KMS-11 (cell line): ENCODE measurements at regions not wholly inside any gene's neighbourhood (a gene's known extent, or its start where the extent isn't known, plus 50 kb on each side); places are given as distances from the start of the nearest gene placed in this dataset.

Experiments
- H2AFZ ChIP-seq: fragments of 200-600 bp; sonication (generic); 2 replicates; pipeline ENCODE4 v1.6.1; 2016; ENCODE audit warnings: antibody characterized with exemption, mixed run types, low read depth
- H3K27ac ChIP-seq: fragments of 200-600 bp; sonication (generic); 2 replicates; pipeline ENCODE4 v1.6.1; 2016; ENCODE audit warnings: mild to moderate bottlenecking, mixed run types
- H3K27me3 ChIP-seq: fragments of 200-600 bp; sonication (generic); 2 replicates; pipeline ENCODE4 v1.6.1; 2017; ENCODE audit warnings: mild to moderate bottlenecking, low read depth, mixed run types, moderate library complexity; ENCODE audit not compliant: insufficient read depth
- H3K36me3 ChIP-seq: fragments of 200-600 bp; sonication (generic); 2 replicates; pipeline ENCODE4 v1.6.1; 2017; ENCODE audit warnings: mild to moderate bottlenecking, mixed run types; ENCODE audit not compliant: insufficient read depth
- H3K4me1 ChIP-seq: fragments of 200-600 bp; sonication (generic); 2 replicates; pipeline ENCODE4 v1.6.1; 2016; ENCODE audit warnings: mild to moderate bottlenecking, low read depth, mixed run types; ENCODE audit not compliant: poor library complexity, severe bottlenecking
- H3K4me2 ChIP-seq: fragments of 200-600 bp; sonication (generic); 2 replicates; pipeline ENCODE4 v1.7.0; 2016; ENCODE audit warnings: mild to moderate bottlenecking, mixed run types
- H3K4me3 ChIP-seq: fragments of 200-600 bp; sonication (generic); IDR thresholded peaks from 2 replicates; pipeline ENCODE4 v1.6.1; 2017; ENCODE audit warnings: low read depth, low read length, mixed read lengths; ENCODE audit not compliant: insufficient read depth
- H3K79me2 ChIP-seq: fragments of 200-600 bp; sonication (generic); 2 replicates; pipeline ENCODE4 v1.6.1; 2016; ENCODE audit warnings: low read depth, mixed run types; ENCODE audit not compliant: insufficient read depth
- H3K9ac ChIP-seq: fragments of 200-600 bp; sonication (generic); 2 replicates; pipeline ENCODE4 v1.6.1; 2016; ENCODE audit warnings: mild to moderate bottlenecking, mixed run types
- H4K20me1 ChIP-seq: fragments of 200-600 bp; sonication (generic); 2 replicates; pipeline ENCODE4 v1.6.1; 2016; ENCODE audit warnings: mild to moderate bottlenecking, mixed run types; ENCODE audit not compliant: insufficient read depth
- CTCF ChIP-seq: fragments of 200-600 bp; sonication (generic); conservative IDR thresholded peaks from 2 replicates; pipeline ENCODE4 v1.6.1; 2017; ENCODE audit warnings: low read depth, mild to moderate bottlenecking, antibody characterized with exemption, low read length, moderate library complexity, mixed read lengths

GRCh38 chr6:40293460-40294185, 293.5 kb downstream of the LRFN2 start:
- TF ChIP-seq CTCF: no peak

DNA sequence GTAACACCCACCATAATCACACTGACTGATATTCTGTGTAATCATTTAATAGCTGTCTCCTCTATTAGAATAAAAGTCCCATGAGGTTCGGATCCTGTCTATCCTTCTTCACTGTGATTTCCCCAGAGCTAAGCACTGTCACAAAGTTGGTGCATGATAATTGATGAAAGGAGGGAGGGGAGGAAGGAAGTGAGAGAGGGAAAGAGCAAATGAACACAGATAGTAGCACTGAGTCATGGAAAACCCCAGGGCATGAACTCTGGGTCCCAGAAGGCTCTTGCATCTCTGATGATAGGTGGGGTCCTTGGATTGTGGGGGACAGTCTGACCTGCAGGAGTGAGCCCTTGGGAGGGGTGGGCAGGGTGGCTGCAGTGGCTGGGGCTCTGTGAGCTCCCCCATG, 294.1 kb downstream of the LRFN2 start:
- TF ChIP-seq CTCF: no peak
- H3K79me2 ChIP-seq: no peaks in the 10 kb centered on the region
- H4K20me1 ChIP-seq: no peaks in the 10 kb centered on the region
- no peak overlapping the region for H3K4me3 ChIP-seq
- H3K36me3 ChIP-seq: no peaks in the 10 kb centered on the region
- H3K4me1 ChIP-seq: no peaks in the 10 kb centered on the region
- no peak overlapping the region for H3K4me2 ChIP-seq
- no peak overlapping the region for H2AFZ ChIP-seq
- no peak overlapping the region for H3K27ac ChIP-seq
- no peak overlapping the region for H3K9ac ChIP-seq
- H3K27me3 ChIP-seq: no peaks in the 10 kb centered on the region

More at GRCh38 chr6:40293460-40294185, 293.5 kb downstream of the LRFN2 start:
- no peaks in the 10 kb centered on the region for H3K4me1 ChIP-seq
- no peaks in the 10 kb centered on the region for H3K36me3 ChIP-seq
- H3K9ac ChIP-seq: no peak overlapping the region
- H3K4me2 ChIP-seq: no peak overlapping the region
- H3K27me3 ChIP-seq: no peaks in the 10 kb centered on the region
- no peaks in the 10 kb centered on the region for H3K79me2 ChIP-seq
- H2AFZ ChIP-seq: no peak overlapping the region
- no peaks in the 10 kb centered on the region for H4K20me1 ChIP-seq
- no peak overlapping the region for H3K27ac ChIP-seq
- no peak overlapping the region for H3K4me3 ChIP-seq

DNA sequence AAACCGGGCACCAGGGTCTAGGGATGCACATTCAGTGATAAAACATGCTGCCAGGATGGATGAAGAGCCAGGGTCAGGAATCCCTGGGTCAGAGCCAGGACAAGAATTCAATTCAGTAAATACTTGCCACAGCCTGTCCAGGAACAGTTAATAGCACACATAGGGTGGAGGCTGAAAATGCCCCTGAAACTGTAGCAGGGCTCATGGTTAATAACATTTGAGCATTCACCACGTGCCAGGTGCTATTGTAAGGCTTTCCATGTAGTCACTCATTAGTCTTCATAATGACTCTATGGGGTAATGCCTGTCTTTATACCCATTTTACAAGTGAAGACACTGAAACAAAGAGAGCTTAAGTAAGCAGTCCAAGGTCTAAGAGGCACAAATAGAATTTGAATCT, 296.3 kb downstream of the LRFN2 start:
- H2AFZ ChIP-seq: no peak overlapping the region
- H3K4me1 ChIP-seq: no peaks in the 10 kb centered on the region
- H3K79me2 ChIP-seq: no peaks in the 10 kb centered on the region
- no peak overlapping the region for H3K9ac ChIP-seq
- no peak overlapping the region for H3K4me3 ChIP-seq
- H3K4me2 ChIP-seq: no peak overlapping the region
- no peaks in the 10 kb centered on the region for H3K36me3 ChIP-seq
- no peak overlapping the region for H3K27ac ChIP-seq
- TF ChIP-seq CTCF: no peak
- H3K27me3 ChIP-seq: no peaks in the 10 kb centered on the region
- no peaks in the 10 kb centered on the region for H4K20me1 ChIP-seq

GRCh38 chr6:40288919-40289318, 298.2 kb downstream of the LRFN2 start:
- Histone ChIP-seq H3K36me3 (no peaks in the 10 kb centered on the region), H3K9ac (no peak overlapping the region), H3K4me2 (no peak overlapping the region), H3K27me3 (no peaks in the 10 kb centered on the region), H4K20me1 (no peaks in the 10 kb centered on the region), H3K27ac (no peak overlapping the region), H2AFZ (no peak overlapping the region), H3K4me3 (no peak overlapping the region), H3K4me1 (no peaks in the 10 kb centered on the region), H3K79me2 (no peaks in the 10 kb centered on the region)
- TF ChIP-seq CTCF: no peak
